Cardiac septum (tissue), 1 donor: ENCODE measurements at regions not wholly inside any gene's neighbourhood (a gene's known extent, or its start where the extent isn't known, plus 50 kb on each side); places are given as distances from the start of the nearest gene placed in this dataset.
A peak's percentile ranks its signal among the peaks of the same experiment; 100 is the strongest.

ENCODE experiments used
- DNase-seq: peaks from one replicate; pipeline ENCODE4 v3.0.0-alpha.2; 2020; ENCODE audit warnings: low spot score
- intact Hi-C: fragments of 100-400 bp; cut with DNase I; formaldehyde crosslinking; loops from one replicate; pipeline ENCODE4 v1.14.0; 2022
- donor health status: DM: no; HTN: no; CAD: no.

GRCh38 chr1:38241594-38242334, 195.2 kb upstream of the POU3F1 start:
- DNase-seq, result no peak
- intact Hi-C loops, result no loop called here

DNA sequence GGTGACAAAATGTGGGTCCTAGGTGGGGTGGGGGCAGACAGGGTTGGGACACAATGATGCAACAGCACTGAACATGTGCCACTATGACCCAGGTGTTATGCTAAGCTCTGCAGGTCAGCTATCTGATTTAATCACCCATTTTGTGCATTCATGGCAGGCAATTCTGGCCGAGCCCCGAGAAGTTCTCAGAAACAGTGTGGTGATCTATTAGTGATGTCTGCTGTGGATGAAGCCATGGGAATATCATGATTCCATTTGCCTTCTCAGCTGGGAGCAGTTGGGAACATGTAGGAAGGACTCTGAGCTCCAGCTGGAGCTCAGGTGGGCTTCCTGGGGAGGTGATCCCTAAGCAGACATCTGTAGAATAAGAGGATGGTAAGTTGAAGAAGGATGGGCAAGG, 194.0 kb upstream of the POU3F1 start:
- no peak for DNase-seq
- intact Hi-C loops, result no loop called here

- DNase-seq, result peak; percentile 63
- intact Hi-C loops, result no loop called here
Observed at GRCh38 chr1:38239258-38239835, 192.8 kb upstream of the POU3F1 start.

- intact Hi-C loops, result no loop called here
Observed at GRCh38 chr1:38238294-38238693, 191.7 kb upstream of the POU3F1 start.

GRCh38 chr1:38235705-38236104, 189.1 kb upstream of the POU3F1 start:
- intact Hi-C loops, result no loop called here
- DNase-seq, result no peak

More at GRCh38 chr1:38238294-38238693, 191.7 kb upstream of the POU3F1 start:
- peak; percentile 38 for DNase-seq

- no peak for DNase-seq
- intact Hi-C loops, result no loop called here
Observed at GRCh38 chr1:38231941-38232340, 185.3 kb upstream of the POU3F1 start.

DNA sequence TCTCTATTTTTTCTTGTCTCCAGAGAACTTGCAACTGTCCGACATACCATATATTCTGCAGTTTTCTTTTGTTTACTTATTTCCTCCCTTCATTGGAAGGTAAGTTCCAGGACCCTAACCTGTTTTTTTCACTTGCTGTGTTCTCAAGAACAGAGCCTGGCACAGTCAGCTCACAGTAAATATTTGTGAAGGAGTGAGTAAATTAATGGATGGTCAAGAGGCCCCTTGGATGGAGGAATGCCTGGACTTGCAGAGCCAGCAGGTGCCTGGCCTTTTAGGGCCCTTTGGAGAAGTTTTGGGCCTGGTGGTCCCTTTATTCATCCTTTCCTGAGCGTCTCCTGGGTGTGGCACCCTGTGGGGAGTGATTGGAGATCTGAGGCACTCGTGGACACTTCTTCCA, 182.1 kb upstream of the POU3F1 start:
- intact Hi-C loops, result no loop called here
- peak; percentile 5 for DNase-seq

DNA sequence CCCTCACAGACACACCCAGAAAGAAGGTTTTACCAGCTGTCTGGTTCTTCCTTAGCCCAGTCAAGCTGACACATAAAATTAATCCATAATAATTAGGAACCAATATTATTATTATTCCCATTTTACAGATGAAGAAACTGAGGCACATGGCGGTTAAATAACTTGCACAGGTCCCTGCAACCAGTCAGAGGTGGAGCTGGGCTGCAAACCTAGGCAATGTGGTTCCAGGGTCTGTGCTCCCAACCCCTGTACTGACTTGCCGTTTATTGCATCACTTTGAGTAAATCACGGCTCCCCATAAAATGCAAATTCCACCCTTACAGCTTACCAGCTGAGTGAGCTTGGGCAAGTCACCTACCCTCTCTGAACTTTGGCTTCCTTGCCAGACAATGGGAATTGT, 179.2 kb upstream of the POU3F1 start:
- intact Hi-C loops, result no loop called here
- peak; percentile 5 for DNase-seq

DNA sequence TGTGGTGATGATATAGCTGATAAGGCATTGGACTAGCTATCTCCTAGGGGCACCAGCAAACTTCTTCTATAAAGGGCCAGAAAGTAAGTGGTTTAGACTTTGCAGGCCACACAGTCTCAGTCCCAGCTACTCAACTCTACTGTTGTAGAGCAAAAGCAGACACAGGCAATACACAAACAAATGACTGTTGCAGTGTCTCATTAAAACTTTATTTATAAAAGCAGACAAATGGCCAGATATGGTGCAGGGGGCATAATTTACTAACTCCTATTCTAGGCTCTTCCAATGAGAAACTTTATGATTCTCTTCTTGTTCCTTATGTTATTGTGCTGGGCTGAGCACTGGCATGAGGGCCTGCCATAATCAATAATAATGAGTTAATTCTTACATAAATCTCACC, 176.8 kb upstream of the POU3F1 start:
- intact Hi-C loops, result no loop called here

GRCh38 chr1:38222891-38223290, 176.3 kb upstream of the POU3F1 start:
- no peak for DNase-seq
- intact Hi-C loops, result no loop called here

More for the DNA sequence above, 176.8 kb upstream of the POU3F1 start:
- no peak for DNase-seq

GRCh38 chr1:38221006-38221649, 174.5 kb upstream of the POU3F1 start:
- DNase-seq, result peak; percentile 19

GRCh38 chr1:38217316-38217715, 170.7 kb upstream of the POU3F1 start:
- intact Hi-C loops, result no loop called here
- DNase-seq, result no peak

More at GRCh38 chr1:38221006-38221649, 174.5 kb upstream of the POU3F1 start:
- intact Hi-C loops, result no loop called here

- DNase-seq, result no peak
- intact Hi-C loops, result no loop called here
Observed at GRCh38 chr1:38213646-38214434, 167.2 kb upstream of the POU3F1 start.

DNA sequence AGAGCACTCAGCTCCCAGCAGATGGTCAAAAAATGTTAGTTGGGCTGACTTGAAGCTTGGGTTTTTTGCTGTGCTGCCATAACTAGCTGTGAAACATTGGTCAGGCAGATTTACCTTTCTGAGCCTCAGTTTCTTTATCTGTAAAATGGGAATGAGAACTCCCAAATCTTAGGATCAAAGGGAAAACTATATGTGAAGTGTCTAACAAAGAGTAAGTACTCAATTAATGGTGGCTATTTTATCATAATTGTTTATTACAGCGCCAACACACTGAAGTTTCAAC, 164.2 kb upstream of the POU3F1 start:
- no peak for DNase-seq
- intact Hi-C loops, result no loop called here

DNA sequence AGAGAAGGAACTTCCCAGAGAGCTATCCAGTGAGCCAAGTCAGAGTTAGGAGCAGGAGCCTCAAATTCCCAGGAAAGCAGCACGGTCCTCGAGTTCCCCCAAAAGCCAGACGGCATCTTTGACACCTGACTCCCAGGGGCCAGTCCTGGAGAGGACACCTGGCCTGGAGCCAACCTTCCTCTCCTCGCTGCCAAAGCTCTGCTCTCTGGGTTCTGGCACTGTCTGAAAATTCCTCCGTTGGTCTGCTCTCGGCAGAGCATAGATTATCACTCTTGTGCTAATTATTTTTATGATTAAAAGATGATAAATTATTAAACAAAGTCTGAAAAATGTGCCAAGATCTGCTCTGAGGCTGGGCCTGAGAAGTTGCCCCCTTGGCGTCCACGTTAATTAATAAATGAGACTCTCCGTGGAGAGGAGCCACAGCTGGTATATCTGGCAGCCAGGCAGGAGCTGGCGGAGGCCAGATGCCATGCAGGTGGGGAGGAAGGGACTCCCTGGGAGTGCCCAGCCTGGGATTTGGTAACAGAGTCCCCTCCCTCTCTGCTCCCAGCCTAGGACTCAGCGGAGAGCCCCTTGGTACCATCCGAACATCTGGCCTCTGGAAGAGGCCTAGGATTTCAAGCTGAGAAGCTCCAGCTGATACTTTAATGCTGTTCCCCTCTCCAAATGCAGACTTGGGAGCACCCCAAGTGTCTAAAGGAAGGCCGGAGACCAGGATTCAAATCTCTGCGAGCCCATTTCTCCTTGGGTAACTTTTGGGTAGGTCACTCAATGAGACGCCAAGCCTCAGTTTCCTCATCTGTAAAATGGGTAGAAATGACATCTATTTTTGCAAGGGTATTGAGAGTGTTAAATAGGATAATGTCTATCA, 163.7 kb upstream of the POU3F1 start:
- DNase-seq, result no peak
- intact Hi-C loops, result no loop called here

GRCh38 chr1:38208716-38209632, 162.4 kb upstream of the POU3F1 start:
- intact Hi-C loops, result no loop called here
- no peak for DNase-seq

DNA sequence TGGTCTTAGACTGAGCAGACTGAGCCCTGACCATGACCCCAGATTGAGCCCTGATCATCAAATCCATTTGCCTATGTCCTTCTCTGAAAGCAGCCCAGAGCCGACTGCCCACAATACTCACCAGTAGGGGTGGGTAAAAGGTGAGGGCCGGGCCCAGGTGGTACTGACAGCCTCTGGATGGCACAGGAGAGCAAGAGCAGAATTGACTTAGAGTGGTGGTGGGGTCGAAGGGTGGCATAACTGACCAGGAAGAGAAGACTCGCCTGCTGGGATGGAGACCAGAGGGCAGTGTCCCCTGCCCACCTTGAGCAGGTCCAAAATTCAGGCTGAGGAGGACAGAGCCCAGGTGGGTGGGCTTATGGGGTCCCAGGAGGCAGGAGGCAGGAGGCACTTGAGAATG, 161.3 kb upstream of the POU3F1 start:
- intact Hi-C loops, result no loop called here
- DNase-seq, result no peak

GRCh38 chr1:38207275-38207674, 160.7 kb upstream of the POU3F1 start:
- intact Hi-C loops, result no loop called here
- DNase-seq, result no peak
